MM.1S (cell line): ENCODE measurements at regions not wholly inside any gene's neighbourhood (a gene's known extent, or its start where the extent isn't known, plus 50 kb on each side); places are given as distances from the start of the nearest gene placed in this dataset.

Experiments
- DNase-seq: peaks from one replicate; pipeline ENCODE4 v3.0.0-alpha.2; 2015
- H2AFZ ChIP-seq: fragments of 300-600 bp; sonication (generic); 2 replicates; pipeline ENCODE4 v1.6.0; 2016; ENCODE audit warnings: antibody characterized with exemption, low read length
- H3F3A ChIP-seq: fragments of 300-600 bp; sonication (generic); 2 replicates; pipeline ENCODE4 v1.6.1; 2016; ENCODE audit warnings: mild to moderate bottlenecking, antibody characterized with exemption, low read length, moderate library complexity, mixed read lengths; ENCODE audit not compliant: insufficient read depth
- H3K27ac ChIP-seq: fragments of 300-600 bp; sonication (generic); 2 replicates; pipeline ENCODE4 v1.5.1; 2016; ENCODE audit warnings: mild to moderate bottlenecking, low read length
- H3K27me3 ChIP-seq: fragments of 300-600 bp; sonication (generic); replicated peaks from 2 replicates; pipeline ENCODE4 v1.6.0; 2016; ENCODE audit warnings: low read length; ENCODE audit not compliant: insufficient read depth
- H3K36me3 ChIP-seq: fragments of 300-600 bp; sonication (generic); replicated peaks from 2 replicates; pipeline ENCODE4 v1.6.1; 2016; ENCODE audit warnings: mild to moderate bottlenecking, low read length, mixed read lengths; ENCODE audit not compliant: insufficient read depth
- H3K4me1 ChIP-seq: fragments of 300-600 bp; sonication (generic); 2 replicates; pipeline ENCODE4 v1.6.1; 2016; ENCODE audit warnings: low read length, mixed read lengths
- H3K4me2 ChIP-seq: fragments of 300-600 bp; sonication (generic); 2 replicates; pipeline ENCODE4 v1.6.0; 2016; ENCODE audit warnings: low read depth, low read length
- H3K4me3 ChIP-seq: fragments of 300-600 bp; sonication (generic); 2 replicates; pipeline ENCODE4 v1.5.1; 2016; ENCODE audit warnings: low read length, mixed read lengths
- H3K79me2 ChIP-seq: fragments of 300-600 bp; sonication (generic); 2 replicates; pipeline ENCODE4 v1.6.1; 2016; ENCODE audit warnings: mixed run types, low read length, mixed read lengths
- H3K9ac ChIP-seq: fragments of 300-600 bp; sonication (generic); 2 replicates; pipeline ENCODE4 v1.6.1; 2016; ENCODE audit warnings: low read length, mixed read lengths
- H3K9me2 ChIP-seq: fragments of 300-600 bp; sonication (generic); replicated peaks from 2 replicates; pipeline ENCODE4 v1.6.1; 2016; ENCODE audit warnings: mild to moderate bottlenecking, low read length, mixed read lengths; ENCODE audit not compliant: insufficient read depth
- H3K9me3 ChIP-seq: fragments of 300-600 bp; sonication (generic); replicated peaks from 2 replicates; pipeline ENCODE4 v1.6.1; 2016; ENCODE audit warnings: mild to moderate bottlenecking, low read length, mixed read lengths; ENCODE audit not compliant: insufficient read depth
- H4K20me1 ChIP-seq: fragments of 300-600 bp; sonication (generic); 2 replicates; pipeline ENCODE4 v1.6.1; 2016; ENCODE audit warnings: mild to moderate bottlenecking, low read length, moderate library complexity, mixed read lengths; ENCODE audit not compliant: insufficient read depth
- EZH2 ChIP-seq: fragments of 300-600 bp; sonication (generic); optimal IDR thresholded peaks from 2 replicates; pipeline ENCODE3; 2017; ENCODE audit warnings: low read depth, mild to moderate bottlenecking, antibody characterized with exemption, low read length, mixed read lengths
- EZH2phosphoT487 ChIP-seq: fragments of 300-600 bp; sonication (generic); IDR thresholded peaks from 2 replicates; pipeline ENCODE4 v1.6.1; 2018; ENCODE audit warnings: antibody characterized with exemption, low read length
- TF ChIP-seq, protein P1 (sequence below): fragments of 300-600 bp; sonication (generic); IDR thresholded peaks from 2 replicates; pipeline ENCODE4 v1.5.1; 2016; ENCODE audit warnings: antibody characterized with exemption, low read length, mixed read lengths

GRCh38 chr5:106584268-106584667 lies 1086.5 kb downstream of the EFNA5 start:
- Histone ChIP-seq H3K4me1 (no peaks in the 10 kb centered on the region), H3K9me2 (no peaks in the 10 kb centered on the region), H4K20me1 (no peaks in the 10 kb centered on the region), H3K4me2 (no peak overlapping the region), H3F3A (no peaks in the 10 kb centered on the region), H3K27me3 (no peaks in the 10 kb centered on the region), H3K79me2 (no peaks in the 10 kb centered on the region), H2AFZ (no peak overlapping the region), H3K9me3 (no peaks in the 10 kb centered on the region), H3K27ac (no peak overlapping the region), H3K4me3 (no peak overlapping the region), H3K36me3 (no peaks in the 10 kb centered on the region), H3K9ac (no peak overlapping the region)
- DNase-seq: no peak
- TF ChIP-seq, protein P1, sequence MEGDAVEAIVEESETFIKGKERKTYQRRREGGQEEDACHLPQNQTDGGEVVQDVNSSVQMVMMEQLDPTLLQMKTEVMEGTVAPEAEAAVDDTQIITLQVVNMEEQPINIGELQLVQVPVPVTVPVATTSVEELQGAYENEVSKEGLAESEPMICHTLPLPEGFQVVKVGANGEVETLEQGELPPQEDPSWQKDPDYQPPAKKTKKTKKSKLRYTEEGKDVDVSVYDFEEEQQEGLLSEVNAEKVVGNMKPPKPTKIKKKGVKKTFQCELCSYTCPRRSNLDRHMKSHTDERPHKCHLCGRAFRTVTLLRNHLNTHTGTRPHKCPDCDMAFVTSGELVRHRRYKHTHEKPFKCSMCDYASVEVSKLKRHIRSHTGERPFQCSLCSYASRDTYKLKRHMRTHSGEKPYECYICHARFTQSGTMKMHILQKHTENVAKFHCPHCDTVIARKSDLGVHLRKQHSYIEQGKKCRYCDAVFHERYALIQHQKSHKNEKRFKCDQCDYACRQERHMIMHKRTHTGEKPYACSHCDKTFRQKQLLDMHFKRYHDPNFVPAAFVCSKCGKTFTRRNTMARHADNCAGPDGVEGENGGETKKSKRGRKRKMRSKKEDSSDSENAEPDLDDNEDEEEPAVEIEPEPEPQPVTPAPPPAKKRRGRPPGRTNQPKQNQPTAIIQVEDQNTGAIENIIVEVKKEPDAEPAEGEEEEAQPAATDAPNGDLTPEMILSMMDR: no peak
- TF ChIP-seq EZH2 (no peak), EZH2phosphoT487 (no peak)

DNA sequence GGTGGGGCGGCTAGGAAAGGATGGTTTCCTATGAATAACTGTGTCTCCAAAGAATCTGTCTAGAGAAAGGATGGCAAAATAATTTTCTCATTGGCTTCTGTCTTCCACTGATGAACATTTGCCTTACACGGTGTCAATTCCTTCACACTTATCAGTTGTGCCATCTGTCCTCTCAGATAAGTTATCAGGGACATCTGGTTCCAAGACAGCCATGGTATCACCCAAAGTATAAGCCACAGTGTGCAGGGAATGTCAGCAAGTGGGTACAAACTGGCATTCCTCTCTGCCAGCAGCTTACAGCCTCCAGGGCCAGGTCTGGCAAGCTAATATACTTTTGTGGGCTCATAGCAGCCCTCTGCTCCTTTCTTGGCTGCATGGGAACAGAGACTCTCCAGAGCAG lies 1092.0 kb downstream of the EFNA5 start:
- DNase-seq: no peak
- Histone ChIP-seq H3F3A (no peaks in the 10 kb centered on the region), H3K4me3 (no peak overlapping the region), H3K9ac (no peak overlapping the region), H3K4me2 (no peak overlapping the region), H3K4me1 (no peaks in the 10 kb centered on the region), H3K36me3 (no peaks in the 10 kb centered on the region), H3K27ac (no peak overlapping the region), H3K9me3 (no peaks in the 10 kb centered on the region), H3K79me2 (no peaks in the 10 kb centered on the region), H3K27me3 (no peaks in the 10 kb centered on the region), H3K9me2 (no peaks in the 10 kb centered on the region), H4K20me1 (no peaks in the 10 kb centered on the region), H2AFZ (no peak overlapping the region)
- TF ChIP-seq, protein P1: no peak
- TF ChIP-seq EZH2 (no peak), EZH2phosphoT487 (no peak)

- H3K27ac ChIP-seq: no peak overlapping the region
- TF ChIP-seq EZH2phosphoT487 (no peak), EZH2 (no peak)
- TF ChIP-seq, protein P1: no peak
- no peaks in the 10 kb centered on the region for H3K79me2 ChIP-seq
- H3K36me3 ChIP-seq: no peaks in the 10 kb centered on the region
- no peak overlapping the region for H3K9ac ChIP-seq
- no peak overlapping the region for H2AFZ ChIP-seq
- H3K27me3 ChIP-seq: no peaks in the 10 kb centered on the region
- H3K4me2 ChIP-seq: no peak overlapping the region
- no peaks in the 10 kb centered on the region for H3K9me3 ChIP-seq
- H3K4me1 ChIP-seq: no peaks in the 10 kb centered on the region
- DNase-seq: no peak
- H3K4me3 ChIP-seq: no peak overlapping the region
- no peaks in the 10 kb centered on the region for H4K20me1 ChIP-seq
- H3K9me2 ChIP-seq: no peaks in the 10 kb centered on the region
- H3F3A ChIP-seq: no peaks in the 10 kb centered on the region
Observed at GRCh38 chr5:106574820-106575219, 1095.9 kb downstream of the EFNA5 start.

- H3K27ac ChIP-seq: no peak overlapping the region
- H3K9ac ChIP-seq: no peak overlapping the region
- H3K4me1 ChIP-seq: no peaks in the 10 kb centered on the region
- H3K79me2 ChIP-seq: no peaks in the 10 kb centered on the region
- H3K9me3 ChIP-seq: no peaks in the 10 kb centered on the region
- H3K27me3 ChIP-seq: no peaks in the 10 kb centered on the region
- TF ChIP-seq EZH2: no peak
- TF ChIP-seq, protein P1: no peak
- no peak for TF ChIP-seq EZH2phosphoT487
- H3K9me2 ChIP-seq: no peaks in the 10 kb centered on the region
- no peak overlapping the region for H2AFZ ChIP-seq
- H3K36me3 ChIP-seq: no peaks in the 10 kb centered on the region
- no peaks in the 10 kb centered on the region for H3F3A ChIP-seq
- H4K20me1 ChIP-seq: no peaks in the 10 kb centered on the region
- no peak overlapping the region for H3K4me3 ChIP-seq
- no peak overlapping the region for H3K4me2 ChIP-seq
- no peak for DNase-seq
Observed at GRCh38 chr5:106566031-106566430, 1104.7 kb downstream of the EFNA5 start.
